ENCODE measurements at regions not wholly inside any gene's neighbourhood (a gene's known extent, or its start where the extent isn't known, plus 50 kb on each side); places are given as distances from the start of the nearest gene placed in this dataset.

DNA sequence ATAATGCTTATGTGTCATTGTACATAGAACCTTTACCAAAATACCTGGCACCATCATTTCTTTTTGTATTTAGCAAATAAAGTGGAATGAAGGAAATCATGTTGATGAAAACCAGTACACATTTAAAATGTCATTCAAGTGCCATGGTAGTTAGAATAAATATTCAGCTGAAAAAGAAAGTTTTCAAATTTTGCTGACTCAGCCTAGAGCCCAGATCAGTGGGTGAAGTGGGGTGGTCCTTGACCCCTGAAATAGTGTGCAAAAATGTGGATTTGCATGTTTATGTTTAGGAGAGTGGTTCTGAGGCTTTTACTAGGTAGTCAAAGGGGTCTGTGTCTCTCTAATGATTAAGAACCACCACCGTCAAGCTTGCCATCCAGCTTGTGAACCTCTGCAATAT, 418.7 kb downstream of the ETNK1 start:
- TF ChIP-seq, protein P1, sequence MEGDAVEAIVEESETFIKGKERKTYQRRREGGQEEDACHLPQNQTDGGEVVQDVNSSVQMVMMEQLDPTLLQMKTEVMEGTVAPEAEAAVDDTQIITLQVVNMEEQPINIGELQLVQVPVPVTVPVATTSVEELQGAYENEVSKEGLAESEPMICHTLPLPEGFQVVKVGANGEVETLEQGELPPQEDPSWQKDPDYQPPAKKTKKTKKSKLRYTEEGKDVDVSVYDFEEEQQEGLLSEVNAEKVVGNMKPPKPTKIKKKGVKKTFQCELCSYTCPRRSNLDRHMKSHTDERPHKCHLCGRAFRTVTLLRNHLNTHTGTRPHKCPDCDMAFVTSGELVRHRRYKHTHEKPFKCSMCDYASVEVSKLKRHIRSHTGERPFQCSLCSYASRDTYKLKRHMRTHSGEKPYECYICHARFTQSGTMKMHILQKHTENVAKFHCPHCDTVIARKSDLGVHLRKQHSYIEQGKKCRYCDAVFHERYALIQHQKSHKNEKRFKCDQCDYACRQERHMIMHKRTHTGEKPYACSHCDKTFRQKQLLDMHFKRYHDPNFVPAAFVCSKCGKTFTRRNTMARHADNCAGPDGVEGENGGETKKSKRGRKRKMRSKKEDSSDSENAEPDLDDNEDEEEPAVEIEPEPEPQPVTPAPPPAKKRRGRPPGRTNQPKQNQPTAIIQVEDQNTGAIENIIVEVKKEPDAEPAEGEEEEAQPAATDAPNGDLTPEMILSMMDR (conservative IDR thresholded peaks at IDR 0.05; ENCODE audit: low read length), result no peak
- no peak for TF ChIP-seq EZH2phosphoT487 (IDR thresholded peaks at IDR 0.05; ENCODE audit: borderline replicate concordance, low read depth, low read length)
